Sigmoid colon (tissue), 4 donors: ENCODE measurements at regions not wholly inside any gene's neighbourhood (a gene's known extent, or its start where the extent isn't known, plus 50 kb on each side); places are given as distances from the start of the nearest gene placed in this dataset.

Experiments
- CTCF ChIP-seq, 4 experiments: fragments of 450-650 bp in 3 of 4; fragments of 200-600 bp in 1 of 4; IDR thresholded peaks; one replicate each; pipeline ENCODE4 v1.5.1; 2016 to 2019; ENCODE audit warnings: antibody characterized with exemption in 4 of 4, mild to moderate bottlenecking in 3 of 4, moderate library complexity in 2 of 4
- EP300 ChIP-seq, 4 donors: sonication (generic); formaldehyde crosslinking; IDR thresholded peaks; one replicate each; pipeline ENCODE4 v1.6.1; 2017; ENCODE audit warnings: antibody characterized with exemption in 4 of 4
- POLR2A ChIP-seq, 2 donors: fragments of 450-650 bp; IDR thresholded peaks; one replicate each; pipeline ENCODE4 v1.6.1; 2016; ENCODE audit warnings: antibody characterized with exemption in 2 of 2, mild to moderate bottlenecking in 2 of 2, moderate library complexity in 2 of 2
- POLR2AphosphoS5 ChIP-seq, 4 donors: sonication (generic); formaldehyde crosslinking; IDR thresholded peaks; one replicate each; pipeline ENCODE4 v1.6.1; 2017; ENCODE audit warnings: antibody characterized with exemption in 4 of 4

DNA sequence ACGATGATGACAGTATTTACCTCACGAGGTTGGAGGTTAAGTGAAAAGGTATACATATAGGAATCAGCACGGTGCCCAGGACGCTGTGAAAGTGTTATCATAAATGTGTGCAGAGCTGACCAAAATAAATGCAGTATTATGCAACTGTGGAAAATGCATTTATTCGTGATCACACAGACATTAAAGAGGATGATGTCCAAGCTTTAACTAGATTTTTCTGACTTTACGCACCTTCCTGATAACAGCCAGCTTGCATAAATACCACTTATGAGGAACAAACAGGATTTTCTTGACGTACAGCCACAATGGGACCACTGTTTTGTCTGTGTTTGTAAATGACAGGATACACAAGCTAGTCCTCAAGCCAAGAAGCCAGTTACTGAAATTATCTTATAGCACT, 71.4 kb upstream of the ATP10B start:
- TF ChIP-seq CTCF (IDR thresholded peaks at IDR 0.05) (no peak), POLR2A (IDR thresholded peaks at IDR 0.05) (no peak), POLR2AphosphoS5 (IDR thresholded peaks at IDR 0.05) (no peak), EP300 (IDR thresholded peaks at IDR 0.05) (no peak)
